Pulmonary artery endothelial cell (primary cell): ENCODE measurements at regions not wholly inside any gene's neighbourhood (a gene's known extent, or its start where the extent isn't known, plus 50 kb on each side); places are given as distances from the start of the nearest gene placed in this dataset.

Experiments
- DNase-seq: peaks from one replicate; pipeline ENCODE4 v3.0.0-alpha.2; 2011; ENCODE audit warnings: low read depth, low spot score

DNA sequence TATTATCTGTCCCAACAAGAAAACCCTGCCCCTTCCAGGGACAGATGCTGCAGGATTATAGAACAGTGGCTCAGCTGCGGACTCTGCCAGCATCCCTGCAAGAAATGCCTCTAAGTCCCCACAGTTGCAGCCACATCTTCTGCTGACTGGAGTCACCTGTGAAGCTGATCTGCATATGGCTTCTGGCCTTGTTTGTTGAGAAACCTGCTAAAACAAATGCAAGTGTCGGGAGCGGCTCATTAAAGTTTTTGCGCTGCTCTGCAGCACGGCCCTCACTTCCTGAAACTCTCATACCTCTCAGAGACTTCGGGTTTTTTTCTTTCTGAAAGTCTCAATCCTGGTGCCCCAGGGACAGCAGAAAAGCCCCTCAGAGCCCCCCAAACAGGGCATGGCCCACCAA, 725.0 kb downstream of the UQCRFS1 start:
- no peak for DNase-seq

- DNase-seq, result no peak
These were observed 726.0 kb downstream of the UQCRFS1 start for GRCh38 chr19:28486926-28487325.

- no peak for DNase-seq
These were observed 726.5 kb downstream of the UQCRFS1 start for GRCh38 chr19:28486473-28486872.

GRCh38 chr19:28485292-28485691, 727.7 kb downstream of the UQCRFS1 start:
- DNase-seq, result no peak

GRCh38 chr19:28483197-28483596, 729.8 kb downstream of the UQCRFS1 start:
- DNase-seq, result no peak

GRCh38 chr19:28482221-28482620, 730.7 kb downstream of the UQCRFS1 start:
- no peak for DNase-seq

DNA sequence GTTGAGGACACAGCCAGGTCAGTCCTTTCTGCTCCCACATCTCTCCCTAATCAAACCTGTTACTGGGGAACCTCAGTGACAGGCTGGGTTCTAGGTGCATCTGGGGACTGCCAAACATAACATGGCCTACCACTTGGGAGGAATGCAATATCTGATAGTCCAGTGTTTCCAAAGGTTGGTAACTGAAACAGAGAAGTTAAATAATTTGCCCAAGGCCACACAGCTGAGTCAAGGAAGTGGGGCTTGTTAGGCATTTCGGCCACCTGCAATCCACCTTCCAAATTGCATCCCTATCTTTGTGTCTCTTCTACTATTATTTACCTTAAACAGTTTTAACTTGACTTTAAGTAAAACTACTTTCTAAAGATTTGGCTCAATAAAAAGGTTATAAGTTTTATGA, 731.3 kb downstream of the UQCRFS1 start:
- DNase-seq, result no peak

DNA sequence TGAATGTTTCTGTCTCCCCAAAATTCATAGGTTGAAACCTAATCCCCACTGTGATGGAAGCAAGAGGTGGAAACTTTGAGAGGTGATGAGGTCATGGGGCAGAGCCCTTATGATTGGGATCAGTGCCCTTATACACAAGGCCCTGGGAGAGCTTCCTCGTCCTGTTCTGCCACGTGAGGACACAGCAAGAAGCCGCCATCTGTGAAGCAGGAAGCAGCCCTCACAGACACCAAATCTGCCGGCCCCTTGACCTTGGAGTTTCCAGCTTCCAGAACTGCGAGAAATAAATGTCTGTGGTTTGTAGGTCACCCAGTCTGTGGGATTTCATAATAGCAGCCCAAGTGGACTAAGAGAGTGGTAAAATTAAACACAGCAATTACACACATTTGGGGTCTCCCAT, 737.4 kb downstream of the UQCRFS1 start:
- DNase-seq, result no peak

GRCh38 chr19:28472843-28473242, 740.1 kb downstream of the UQCRFS1 start:
- no peak for DNase-seq

DNA sequence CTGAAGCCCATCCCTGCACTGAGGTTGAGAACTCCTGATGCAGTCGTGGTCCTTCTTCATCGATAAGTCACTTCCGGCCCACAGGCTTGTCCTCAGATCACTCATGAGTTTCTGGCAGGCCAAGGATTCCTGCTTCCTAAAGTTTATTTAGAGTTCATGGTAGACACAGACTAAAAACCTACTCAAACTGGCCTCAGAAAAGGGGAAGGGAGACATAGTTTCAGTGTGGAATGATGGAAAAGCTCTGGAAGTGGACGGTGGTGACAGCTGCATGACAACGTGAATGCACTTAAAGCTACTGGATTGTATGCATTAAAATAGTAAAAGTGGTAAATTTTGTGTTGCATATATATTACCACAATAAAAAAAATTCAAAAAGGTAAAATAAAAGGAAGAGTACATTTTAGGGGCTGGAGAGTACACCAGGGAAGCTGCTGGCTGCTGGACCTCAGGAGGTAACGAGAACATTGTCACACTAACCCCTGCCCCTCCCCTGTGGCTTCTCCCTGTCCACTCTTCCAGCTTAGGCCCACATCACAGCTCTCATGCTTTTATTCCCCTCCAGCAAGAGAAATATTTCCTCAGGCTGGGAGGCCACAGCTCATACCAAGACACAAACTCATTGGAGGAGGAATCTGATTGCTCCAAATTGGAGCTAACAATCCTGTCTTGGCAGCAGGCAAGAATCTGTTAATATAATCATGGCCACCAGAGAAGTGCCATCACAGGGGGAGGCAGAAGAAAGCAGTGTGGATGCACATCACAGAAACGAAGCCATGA, 741.0 kb downstream of the UQCRFS1 start:
- no peak for DNase-seq

DNA sequence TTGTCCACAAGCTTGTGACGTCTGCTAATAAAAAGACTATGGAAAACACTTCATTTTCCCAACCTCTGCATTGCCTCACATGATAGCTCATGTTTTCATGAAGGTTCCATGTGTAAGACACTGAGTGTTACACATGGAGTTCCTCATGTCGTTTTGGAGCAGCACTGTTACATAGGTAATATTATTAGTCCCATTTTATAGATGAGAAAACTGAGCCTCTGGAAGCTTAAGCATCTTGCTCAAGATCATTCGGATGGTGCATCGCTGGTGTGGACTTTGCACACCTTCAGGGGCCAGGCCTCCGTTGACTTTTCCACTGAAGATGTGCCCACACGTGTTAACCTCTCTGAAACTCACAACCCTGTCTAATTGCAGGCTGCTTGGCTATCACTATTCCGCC, 743.4 kb downstream of the UQCRFS1 start:
- no peak for DNase-seq

DNA sequence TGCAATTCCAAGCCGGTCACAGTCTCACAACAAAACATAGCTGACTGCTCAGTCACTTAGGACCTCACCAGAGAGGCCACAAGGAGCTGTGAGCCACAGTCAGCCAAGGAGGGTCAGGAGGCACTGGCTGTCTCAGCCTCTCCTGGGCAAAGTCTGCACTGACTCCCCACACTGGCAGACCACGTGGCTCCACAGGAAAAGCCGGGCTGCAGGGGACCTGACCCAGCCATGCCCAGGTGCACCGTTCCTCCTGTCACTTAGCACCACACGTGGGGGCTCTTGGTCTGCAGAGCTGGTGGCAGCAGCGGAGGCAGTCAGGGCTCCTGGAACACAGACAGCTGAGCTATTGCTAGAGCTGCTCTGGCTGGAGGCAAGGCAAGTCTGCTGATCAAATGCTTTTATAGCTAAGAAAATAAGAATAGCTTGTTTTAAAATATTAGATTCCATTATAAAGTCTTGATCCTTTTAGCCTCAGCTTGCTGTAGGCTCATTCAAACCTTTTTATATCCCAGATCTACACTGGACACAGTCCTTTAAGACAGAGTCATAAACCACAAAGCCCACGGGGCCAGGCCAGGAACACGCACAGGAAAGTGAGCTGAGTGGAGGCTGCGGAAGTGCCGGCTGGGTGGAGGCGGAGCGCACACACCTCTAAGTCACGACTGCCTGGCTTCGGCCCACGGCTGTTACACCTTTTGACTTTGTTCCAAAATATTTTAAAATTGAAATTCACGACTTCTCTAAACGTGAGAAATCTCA, 744.1 kb downstream of the UQCRFS1 start:
- DNase-seq, result no peak

GRCh38 chr19:28466107-28467045, 746.6 kb downstream of the UQCRFS1 start:
- no peak for DNase-seq

DNA sequence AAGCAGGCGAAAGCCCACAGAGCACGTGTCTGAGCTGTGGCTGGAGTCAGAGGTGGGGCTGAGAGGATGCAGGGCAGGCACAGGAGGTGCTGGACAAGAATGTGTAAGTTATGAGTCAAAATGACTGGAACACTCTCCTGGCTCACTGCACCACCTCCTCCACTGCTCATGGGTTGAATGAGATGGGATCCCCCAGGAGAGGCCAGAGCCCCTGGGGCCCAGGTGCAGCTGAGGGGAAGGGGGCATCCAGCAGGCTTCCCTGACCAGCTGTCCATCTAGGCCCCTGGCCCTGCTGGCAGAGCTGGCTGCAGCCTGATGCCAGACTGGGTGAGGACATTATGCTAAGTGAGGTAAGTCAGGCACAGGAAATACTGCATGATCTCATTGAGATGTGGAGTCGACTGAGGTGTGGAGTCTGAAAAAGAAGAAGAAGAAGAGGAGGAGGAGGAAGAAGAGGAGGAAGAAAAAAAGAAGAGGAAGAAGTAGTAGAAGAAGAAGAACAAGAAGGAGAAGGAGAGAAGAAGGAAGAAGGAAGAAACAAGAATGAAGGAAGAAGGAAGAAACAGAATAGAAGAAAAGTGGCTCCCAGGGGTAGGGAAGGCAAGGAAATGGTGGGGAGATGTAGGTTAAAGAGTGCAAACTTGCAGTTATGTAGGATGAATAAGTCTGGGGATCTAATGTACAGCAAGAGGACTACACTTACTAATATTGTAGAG, 747.4 kb downstream of the UQCRFS1 start:
- DNase-seq, result no peak

- DNase-seq, result no peak
These were observed 749.4 kb downstream of the UQCRFS1 start for GRCh38 chr19:28463493-28464053.

DNA sequence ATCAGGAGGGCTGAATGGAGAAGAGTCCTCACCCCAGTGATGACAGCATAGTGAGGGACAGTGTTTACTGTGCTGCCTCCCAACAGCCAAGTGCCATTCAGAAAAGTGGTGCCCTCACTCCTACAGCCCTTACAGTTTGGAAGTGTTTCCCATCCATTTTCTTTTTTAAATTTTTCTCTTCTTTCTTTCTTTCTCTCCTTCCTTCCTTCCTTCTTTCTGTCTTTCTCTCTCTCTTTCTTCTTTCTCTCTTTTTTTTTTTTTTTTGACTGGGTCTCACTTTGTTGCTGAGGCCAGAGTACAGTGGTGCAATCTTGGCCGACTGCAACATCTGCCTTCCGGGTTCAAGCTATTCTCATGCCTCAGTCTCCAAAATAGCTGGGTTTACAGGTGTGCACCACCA, 755.3 kb downstream of the UQCRFS1 start:
- DNase-seq, result no peak

DNA sequence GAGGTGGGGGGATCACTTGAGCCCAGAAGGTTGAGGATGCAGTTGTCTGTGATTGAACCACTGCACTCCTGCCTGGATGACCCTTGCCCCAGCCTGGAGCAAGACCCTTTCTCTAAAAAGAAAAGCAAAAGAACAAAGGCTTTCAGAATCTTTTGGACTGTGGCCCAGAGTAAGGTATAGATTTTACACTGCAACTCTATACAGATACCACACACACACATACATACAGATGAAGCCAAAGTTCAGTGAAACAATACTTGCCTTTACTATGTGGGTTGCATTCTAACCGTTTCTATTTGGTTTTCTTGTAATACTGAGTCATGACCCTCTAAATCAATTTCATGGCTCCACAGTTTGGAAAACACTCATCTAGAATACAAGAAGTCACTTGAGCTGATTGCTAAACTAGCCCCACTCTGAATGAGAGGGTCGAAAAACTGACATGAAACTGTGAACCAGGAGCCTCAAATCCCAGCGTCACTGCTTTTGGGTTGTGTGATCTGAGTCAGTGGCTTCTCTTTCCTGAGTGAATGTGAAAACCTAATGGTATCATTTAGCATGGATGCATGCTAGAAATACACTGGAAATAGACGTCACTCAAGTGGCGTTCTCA, 756.1 kb downstream of the UQCRFS1 start:
- DNase-seq, result no peak

GRCh38 chr19:28456252-28456651, 756.7 kb downstream of the UQCRFS1 start:
- no peak for DNase-seq

DNA sequence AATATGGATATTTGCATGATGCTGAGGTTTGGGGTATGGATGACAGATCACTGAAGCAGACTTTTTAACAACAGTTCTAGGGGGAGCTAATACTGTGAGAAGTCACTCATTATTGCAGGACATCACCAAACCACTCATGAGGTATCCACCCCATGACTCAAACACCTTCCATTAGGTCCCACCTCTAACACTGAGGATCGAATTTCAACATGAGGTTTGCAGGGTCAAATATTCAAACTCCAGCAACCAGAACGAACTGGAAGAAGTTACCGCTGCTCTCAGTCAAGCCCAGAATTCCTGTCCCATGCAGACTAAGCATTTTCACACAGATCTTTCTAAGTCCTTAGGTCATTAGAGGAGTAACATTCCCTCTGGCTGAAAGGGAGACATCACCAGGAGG, 758.9 kb downstream of the UQCRFS1 start:
- no peak for DNase-seq

GRCh38 chr19:28453420-28453819, 759.5 kb downstream of the UQCRFS1 start:
- DNase-seq, result no peak
